Epithelial cell of esophagus (primary cell): ENCODE measurements at regions not wholly inside any gene's neighbourhood (a gene's known extent, or its start where the extent isn't known, plus 50 kb on each side); places are given as distances from the start of the nearest gene placed in this dataset.
"Not testable (repeated sequence)": the region's sequence is repeated elsewhere in the genome, so short reads cannot be mapped to it uniquely, and the experiment has no call there.

ENCODE experiments used
- DNase-seq: peaks from one replicate; pipeline ENCODE4 v3.0.0; 2010; ENCODE audit warnings: low read depth
- H3K4me3 ChIP-seq: 2 replicates; pipeline ENCODE4 v1.5.1; 2011; ENCODE audit warnings: mild to moderate bottlenecking, low read length, control low read depth
- TF ChIP-seq, protein P1 (sequence below): IDR thresholded peaks from 2 replicates; pipeline ENCODE4 v1.5.1; 2011; ENCODE audit warnings: low read depth, mild to moderate bottlenecking, low read length, control low read depth, inconsistent platforms; ENCODE audit not compliant: insufficient read depth; ENCODE audit errors: missing control alignments

DNA sequence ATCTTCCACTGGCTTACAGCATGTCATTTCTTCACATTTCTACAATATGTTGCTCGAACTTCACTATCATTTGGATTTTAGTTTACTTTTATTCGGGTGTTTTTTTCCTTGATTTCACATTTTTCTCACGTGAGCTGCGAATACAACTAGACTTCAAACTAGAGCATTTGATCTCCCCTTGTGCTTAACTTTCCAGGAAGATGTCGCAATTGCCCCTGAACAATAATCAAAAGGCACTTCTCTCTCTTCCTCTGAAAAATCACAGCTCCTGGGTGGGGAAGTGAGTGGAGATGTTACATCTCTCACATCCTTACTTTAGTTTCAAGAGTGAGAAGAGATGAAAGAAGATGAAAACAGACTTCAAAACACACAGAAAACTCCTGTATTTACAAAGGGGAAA lies 587.9 kb downstream of the TBL1XR1 start:
- TF ChIP-seq, protein P1, sequence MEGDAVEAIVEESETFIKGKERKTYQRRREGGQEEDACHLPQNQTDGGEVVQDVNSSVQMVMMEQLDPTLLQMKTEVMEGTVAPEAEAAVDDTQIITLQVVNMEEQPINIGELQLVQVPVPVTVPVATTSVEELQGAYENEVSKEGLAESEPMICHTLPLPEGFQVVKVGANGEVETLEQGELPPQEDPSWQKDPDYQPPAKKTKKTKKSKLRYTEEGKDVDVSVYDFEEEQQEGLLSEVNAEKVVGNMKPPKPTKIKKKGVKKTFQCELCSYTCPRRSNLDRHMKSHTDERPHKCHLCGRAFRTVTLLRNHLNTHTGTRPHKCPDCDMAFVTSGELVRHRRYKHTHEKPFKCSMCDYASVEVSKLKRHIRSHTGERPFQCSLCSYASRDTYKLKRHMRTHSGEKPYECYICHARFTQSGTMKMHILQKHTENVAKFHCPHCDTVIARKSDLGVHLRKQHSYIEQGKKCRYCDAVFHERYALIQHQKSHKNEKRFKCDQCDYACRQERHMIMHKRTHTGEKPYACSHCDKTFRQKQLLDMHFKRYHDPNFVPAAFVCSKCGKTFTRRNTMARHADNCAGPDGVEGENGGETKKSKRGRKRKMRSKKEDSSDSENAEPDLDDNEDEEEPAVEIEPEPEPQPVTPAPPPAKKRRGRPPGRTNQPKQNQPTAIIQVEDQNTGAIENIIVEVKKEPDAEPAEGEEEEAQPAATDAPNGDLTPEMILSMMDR = no peak
- H3K4me3 ChIP-seq = no peak overlapping the region
- DNase-seq = no peak

DNA sequence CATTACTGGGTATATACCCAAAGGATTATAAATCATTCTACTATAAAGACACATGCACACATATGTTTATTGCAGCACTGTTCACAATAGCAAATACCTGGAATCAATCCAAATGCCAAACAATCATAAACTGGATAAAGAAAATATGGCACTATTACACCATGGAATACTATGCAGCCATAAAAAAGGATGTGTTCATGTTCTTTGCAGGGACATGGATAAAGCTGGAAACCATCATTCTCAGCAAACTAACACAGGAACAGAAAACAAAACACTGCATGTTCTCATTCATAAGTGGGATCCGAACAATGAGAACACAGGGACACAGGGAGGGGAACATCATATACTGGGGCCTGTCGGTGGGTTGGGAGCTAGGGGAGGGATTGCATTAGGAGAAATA lies 591.7 kb downstream of the TBL1XR1 start:
- H3K4me3 ChIP-seq, DNase-seq: not testable (repeated sequence)

DNA sequence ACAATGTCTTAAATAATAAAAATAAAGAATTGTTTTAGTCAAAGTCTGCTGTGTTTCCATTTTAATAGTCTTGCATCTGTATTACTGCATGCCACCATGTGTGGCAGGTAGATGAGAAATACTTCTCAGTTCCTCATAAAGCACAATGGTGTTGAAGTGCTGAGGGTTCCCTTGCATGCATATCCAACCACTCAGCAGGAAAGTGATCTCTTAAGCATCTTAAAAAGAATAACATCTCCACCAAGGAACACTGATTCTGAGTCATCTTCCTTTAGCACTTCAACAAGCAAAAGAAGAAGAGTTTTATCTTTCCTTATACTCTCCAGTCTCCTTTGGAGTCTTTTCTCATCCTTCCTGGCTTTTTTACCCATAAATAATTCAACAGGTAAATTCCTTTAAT lies 602.0 kb downstream of the TBL1XR1 start:
- TF ChIP-seq, protein P1 = no peak
- no peak overlapping the region for H3K4me3 ChIP-seq
- no peak for DNase-seq

DNA sequence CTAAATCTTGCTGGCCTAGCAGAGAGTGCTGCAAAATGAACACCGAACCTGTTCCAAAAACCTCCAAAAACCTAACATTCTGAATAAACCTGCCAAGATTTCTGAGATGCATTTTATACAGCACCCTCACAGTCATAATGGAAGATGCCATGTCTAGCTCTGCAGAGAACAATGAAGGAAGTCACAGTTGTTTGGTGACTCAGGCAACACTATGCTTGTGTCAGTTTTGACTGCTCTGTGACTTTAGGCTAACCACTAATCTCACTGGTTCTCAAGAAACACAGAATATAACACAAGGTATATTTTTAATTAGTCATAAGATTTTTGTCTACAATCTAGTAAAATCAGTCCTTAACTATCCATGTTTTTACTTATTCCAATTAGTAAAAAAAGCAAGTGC lies 606.6 kb downstream of the TBL1XR1 start:
- DNase-seq = peak; percentile 2
- TF ChIP-seq, protein P1 = no peak
- H3K4me3 ChIP-seq = no peak overlapping the region

DNA sequence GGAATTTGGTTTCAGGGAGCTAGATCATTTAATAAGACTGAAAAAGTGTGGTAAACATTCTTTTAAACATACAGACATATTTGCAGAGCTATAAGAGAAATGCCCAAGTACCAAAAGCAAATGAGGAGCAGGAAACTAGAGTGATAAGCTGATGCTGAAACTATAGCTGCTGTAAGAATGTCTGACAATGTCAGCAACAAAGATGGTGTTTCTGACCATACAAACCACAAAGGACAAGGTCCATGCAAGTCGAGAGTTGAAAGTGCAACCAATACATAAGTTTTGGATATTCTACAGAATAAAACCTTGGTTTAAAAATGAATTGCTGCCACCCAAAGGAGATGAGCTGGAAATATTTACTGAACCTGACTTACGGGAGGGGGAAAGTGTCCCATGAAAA lies 610.2 kb downstream of the TBL1XR1 start:
- DNase-seq = no peak
- TF ChIP-seq, protein P1 = no peak

DNA sequence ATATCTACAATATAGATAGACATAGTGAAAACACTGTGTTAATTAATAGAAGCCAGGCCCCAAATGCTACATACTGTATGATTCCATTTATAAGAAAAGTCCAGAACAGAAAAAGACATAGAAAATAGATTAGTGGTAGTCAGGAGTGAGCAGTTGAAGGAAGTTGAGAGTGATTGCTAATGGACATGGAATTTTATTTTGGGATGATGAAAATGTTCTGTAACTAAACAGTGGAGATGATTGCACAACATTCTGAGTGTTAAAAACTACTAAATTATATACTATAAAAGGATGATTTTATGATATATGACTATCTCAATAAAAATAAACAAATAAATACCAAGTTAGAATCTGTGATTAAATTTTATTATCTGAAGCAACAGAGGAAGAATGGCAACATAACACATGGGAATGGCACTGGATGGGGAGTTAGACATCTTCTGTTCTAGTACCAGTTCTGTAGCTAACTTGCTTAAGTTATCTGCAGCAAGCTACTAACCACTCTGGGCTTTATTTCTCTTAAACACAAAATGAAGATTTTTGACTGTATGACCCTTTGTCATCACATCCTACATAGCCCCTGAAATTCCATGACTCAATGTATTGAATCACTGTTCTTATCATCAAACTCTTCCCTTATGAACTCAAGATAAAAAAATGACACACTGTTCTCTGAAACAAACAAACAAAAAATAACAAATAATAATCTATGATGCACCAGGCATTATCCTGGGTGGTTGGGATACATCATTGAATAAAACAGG lies 612.7 kb downstream of the TBL1XR1 start:
- TF ChIP-seq, protein P1 = no peak
- DNase-seq = peak; percentile 14
- H3K4me3 ChIP-seq = no peak overlapping the region

More for the DNA sequence above, 610.2 kb downstream of the TBL1XR1 start:
- no peak overlapping the region for H3K4me3 ChIP-seq

DNA sequence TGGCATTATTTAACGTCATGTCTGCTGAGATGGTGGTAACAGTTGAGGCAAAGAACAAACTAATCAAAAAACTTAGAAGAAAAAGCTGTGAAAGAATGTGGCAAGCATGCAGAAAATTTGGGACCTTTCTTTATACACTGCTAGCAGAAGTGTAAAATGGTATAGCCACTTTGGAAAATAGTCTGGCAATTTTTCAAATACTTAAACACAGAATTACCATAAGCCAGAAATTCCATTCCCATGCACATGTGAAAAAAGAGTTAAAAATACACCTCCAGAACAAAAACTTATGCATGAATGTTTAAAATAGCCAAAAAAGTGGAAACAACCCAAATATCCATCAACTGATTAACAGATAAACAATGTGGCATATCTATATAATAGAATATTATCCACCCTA lies 613.3 kb downstream of the TBL1XR1 start:
- TF ChIP-seq, protein P1 = no peak
- H3K4me3 ChIP-seq = no peak overlapping the region
- DNase-seq = no peak
